Neutrophil (primary cell): ENCODE measurements at regions not wholly inside any gene's neighbourhood (a gene's known extent, or its start where the extent isn't known, plus 50 kb on each side); places are given as distances from the start of the nearest gene placed in this dataset.

ENCODE experiments used
- H3K27ac ChIP-seq: fragments of 200-600 bp; sonication (generic); 2 replicates; pipeline ENCODE4 v1.5.1; 2016; ENCODE audit warnings: mild to moderate bottlenecking, moderate library complexity
- H3K27me3 ChIP-seq: fragments of 200-600 bp; sonication (generic); 2 replicates; pipeline ENCODE4 v1.6.0; 2016; ENCODE audit warnings: mild to moderate bottlenecking
- H3K36me3 ChIP-seq: fragments of 200-600 bp; sonication (generic); 2 replicates; pipeline ENCODE4 v1.5.1; 2017
- H3K4me1 ChIP-seq, 2 experiments: fragments of 200-600 bp in 1 of 2; sonication (generic) in 1 of 2; 1 replicate in 1 of 2; 2 replicates in 1 of 2; pipeline versions ENCODE4 v1.5.1 to v1.6.1; 2013 to 2016; ENCODE audit warnings: low read depth in 1 of 2, low read length in 1 of 2, mild to moderate bottlenecking in 1 of 2, moderate library complexity in 1 of 2; ENCODE audit not compliant: control insufficient read depth in 1 of 2, insufficient read depth in 1 of 2
- H3K4me3 ChIP-seq, 2 experiments: fragments of 200-600 bp in 1 of 2; sonication (generic) in 1 of 2; 1 replicate in 1 of 2; 2 replicates in 1 of 2; pipeline ENCODE4 v1.5.1; 2013 to 2016; ENCODE audit warnings: low read depth in 1 of 2, low read length in 1 of 2, mild to moderate bottlenecking in 1 of 2, moderate library complexity in 1 of 2
- H3K9me3 ChIP-seq: fragments of 200-600 bp; sonication (generic); 2 replicates; pipeline ENCODE4 v1.5.1; 2016
- TF ChIP-seq, protein P1 (sequence below): fragments of 200-600 bp; sonication (generic); IDR thresholded peaks from 2 replicates; pipeline ENCODE4 v1.5.1; 2016; ENCODE audit warnings: antibody characterized with exemption

DNA sequence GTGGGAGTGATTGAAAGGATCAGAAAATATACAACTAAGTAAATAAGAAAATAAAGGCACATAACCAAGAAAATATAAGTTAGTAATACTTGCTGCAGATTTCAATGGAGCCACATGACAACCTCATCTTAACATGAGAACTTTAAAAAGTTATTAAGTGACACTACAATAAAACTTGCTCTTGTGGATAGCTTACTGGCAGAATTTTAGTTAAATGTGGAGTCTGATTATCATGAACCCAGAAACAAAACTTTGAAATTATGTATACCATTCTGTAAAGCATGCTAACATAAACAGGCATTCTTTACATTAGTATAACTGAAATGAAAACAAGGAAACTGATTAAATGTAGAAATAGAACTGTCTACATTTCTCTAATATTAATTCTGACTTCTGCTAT is 220.9 kb downstream of the RFPL4B start:
- TF ChIP-seq, protein P1, sequence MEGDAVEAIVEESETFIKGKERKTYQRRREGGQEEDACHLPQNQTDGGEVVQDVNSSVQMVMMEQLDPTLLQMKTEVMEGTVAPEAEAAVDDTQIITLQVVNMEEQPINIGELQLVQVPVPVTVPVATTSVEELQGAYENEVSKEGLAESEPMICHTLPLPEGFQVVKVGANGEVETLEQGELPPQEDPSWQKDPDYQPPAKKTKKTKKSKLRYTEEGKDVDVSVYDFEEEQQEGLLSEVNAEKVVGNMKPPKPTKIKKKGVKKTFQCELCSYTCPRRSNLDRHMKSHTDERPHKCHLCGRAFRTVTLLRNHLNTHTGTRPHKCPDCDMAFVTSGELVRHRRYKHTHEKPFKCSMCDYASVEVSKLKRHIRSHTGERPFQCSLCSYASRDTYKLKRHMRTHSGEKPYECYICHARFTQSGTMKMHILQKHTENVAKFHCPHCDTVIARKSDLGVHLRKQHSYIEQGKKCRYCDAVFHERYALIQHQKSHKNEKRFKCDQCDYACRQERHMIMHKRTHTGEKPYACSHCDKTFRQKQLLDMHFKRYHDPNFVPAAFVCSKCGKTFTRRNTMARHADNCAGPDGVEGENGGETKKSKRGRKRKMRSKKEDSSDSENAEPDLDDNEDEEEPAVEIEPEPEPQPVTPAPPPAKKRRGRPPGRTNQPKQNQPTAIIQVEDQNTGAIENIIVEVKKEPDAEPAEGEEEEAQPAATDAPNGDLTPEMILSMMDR = no peak
- H3K27ac ChIP-seq = no peak overlapping the region
- no peaks in the 10 kb centered on the region for H3K4me1 ChIP-seq
- no peaks in the 10 kb centered on the region for H3K36me3 ChIP-seq
- no peaks in the 10 kb centered on the region for H3K9me3 ChIP-seq
- H3K4me3 ChIP-seq = no peak overlapping the region
- no peaks in the 10 kb centered on the region for H3K27me3 ChIP-seq

DNA sequence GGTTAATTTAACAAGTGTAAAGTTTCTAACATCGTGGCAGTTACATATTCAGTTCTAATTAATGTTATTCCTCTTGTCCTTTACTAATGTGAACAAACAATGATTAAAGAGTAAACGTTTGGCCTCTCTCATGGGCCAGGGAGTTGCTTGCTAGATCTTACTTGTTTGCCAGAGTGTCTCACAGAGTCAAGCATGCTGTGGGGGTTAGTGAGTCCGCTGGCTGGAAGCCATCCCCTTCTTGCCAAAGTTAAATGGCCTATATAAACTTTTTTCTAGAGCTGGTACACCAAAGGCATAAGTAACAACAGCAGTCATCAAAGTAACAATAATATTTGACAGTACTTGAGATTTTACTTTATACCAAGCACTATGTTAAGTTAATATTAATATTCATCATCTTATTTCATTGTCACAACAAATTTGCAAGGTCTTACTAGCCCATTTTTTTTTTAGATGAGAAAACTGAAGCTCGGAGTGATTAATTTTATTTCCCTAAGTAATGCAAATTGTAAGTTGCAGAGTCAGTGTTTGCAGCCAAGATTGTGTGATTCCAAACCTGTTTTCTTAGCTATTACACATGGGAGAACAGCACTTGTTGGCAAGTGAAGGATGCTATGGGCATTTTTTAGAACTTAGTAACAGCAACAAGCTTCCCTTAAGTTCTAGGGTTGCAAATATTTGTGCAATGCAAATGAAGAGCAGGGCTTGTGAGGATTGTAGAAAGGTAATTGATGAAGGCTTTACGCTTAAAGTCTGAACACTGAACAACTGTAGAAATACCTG is 224.5 kb downstream of the RFPL4B start:
- TF ChIP-seq, protein P1 = no peak
- no peaks in the 10 kb centered on the region for H3K36me3 ChIP-seq
- no peaks in the 10 kb centered on the region for H3K4me1 ChIP-seq
- H3K27ac ChIP-seq = no peak overlapping the region
- no peak overlapping the region for H3K4me3 ChIP-seq
- no peaks in the 10 kb centered on the region for H3K27me3 ChIP-seq
- H3K9me3 ChIP-seq = no peaks in the 10 kb centered on the region

DNA sequence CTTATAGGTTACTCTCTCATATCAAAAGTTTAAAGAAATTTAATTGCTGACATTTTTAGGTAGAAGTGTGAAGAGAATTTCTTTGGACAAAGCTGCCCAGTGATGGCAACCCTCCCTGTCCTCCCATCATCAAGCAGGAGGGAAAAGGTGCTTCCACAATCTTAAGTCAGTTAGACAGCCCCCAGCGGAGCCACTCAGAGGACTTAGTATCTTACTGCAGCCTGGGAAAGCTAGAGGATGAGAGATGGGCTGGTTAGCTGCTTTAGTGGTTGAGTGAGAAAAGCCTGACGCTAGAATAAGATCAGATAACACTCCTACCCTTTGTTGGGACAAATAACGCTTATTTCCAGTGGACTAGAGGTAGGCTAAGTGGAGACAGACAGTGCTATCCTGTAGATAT is 227.1 kb downstream of the RFPL4B start:
- no peaks in the 10 kb centered on the region for H3K9me3 ChIP-seq
- no peaks in the 10 kb centered on the region for H3K4me1 ChIP-seq
- no peaks in the 10 kb centered on the region for H3K27me3 ChIP-seq
- H3K27ac ChIP-seq = no peak overlapping the region
- no peak overlapping the region for H3K4me3 ChIP-seq
- TF ChIP-seq, protein P1 = no peak
- H3K36me3 ChIP-seq = no peaks in the 10 kb centered on the region

DNA sequence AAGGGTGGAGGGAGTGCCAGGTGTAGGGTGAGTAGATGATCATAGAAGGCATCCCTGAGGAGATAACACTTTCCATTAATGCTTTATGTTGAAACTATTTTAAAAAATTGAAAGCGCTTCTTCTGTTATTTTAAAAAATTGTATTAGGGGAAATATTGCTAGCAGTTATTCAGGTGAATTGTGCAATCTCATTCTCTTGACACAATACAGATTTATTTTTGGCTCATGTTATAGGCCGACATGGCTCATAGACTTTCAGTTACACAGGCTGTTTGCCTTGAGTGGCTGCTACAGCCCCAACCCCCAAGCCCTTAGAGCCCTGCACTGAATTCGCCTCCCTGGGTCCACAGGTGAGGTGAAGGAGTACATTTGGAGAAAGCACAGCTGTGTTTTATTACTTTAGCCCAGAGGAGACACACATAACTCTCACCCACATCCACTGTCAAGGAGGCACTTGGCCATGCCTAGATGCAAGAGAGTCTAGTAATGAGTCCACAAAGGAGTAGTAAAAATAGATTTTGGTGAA is 228.2 kb downstream of the RFPL4B start:
- TF ChIP-seq, protein P1 = no peak
- no peaks in the 10 kb centered on the region for H3K4me1 ChIP-seq
- no peaks in the 10 kb centered on the region for H3K36me3 ChIP-seq
- no peak overlapping the region for H3K4me3 ChIP-seq
- no peaks in the 10 kb centered on the region for H3K27me3 ChIP-seq
- H3K27ac ChIP-seq = no peak overlapping the region
- H3K9me3 ChIP-seq = no peaks in the 10 kb centered on the region

DNA sequence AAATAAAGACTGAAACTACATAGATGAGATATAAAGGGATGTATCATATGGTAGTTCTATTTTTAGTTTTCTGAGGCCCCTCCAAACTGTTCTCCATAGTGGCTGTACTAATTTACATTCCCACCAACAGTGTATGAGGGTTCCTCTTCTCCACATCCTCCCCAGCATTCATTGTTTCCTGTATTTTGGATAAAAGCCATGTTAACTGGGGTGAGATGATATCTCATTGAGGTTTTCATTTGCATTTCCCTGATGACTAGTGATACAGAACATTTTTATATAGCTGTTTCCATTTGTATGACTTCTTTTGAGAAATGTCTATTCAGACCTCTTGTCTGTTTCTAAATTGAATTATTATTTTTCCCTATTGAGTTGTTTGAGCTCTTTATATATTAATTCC is 229.3 kb downstream of the RFPL4B start:
- H3K4me3 ChIP-seq = no peak overlapping the region
- H3K4me1 ChIP-seq = no peaks in the 10 kb centered on the region
- no peaks in the 10 kb centered on the region for H3K9me3 ChIP-seq
- H3K27me3 ChIP-seq = no peaks in the 10 kb centered on the region
- H3K27ac ChIP-seq = no peak overlapping the region
- TF ChIP-seq, protein P1 = no peak
- H3K36me3 ChIP-seq = no peaks in the 10 kb centered on the region
